ENCODE measurements at regions not wholly inside any gene's neighbourhood (a gene's known extent, or its start where the extent isn't known, plus 50 kb on each side); places are given as distances from the start of the nearest gene placed in this dataset.

GRCh38 chr5:2866662-2867372 lies 115.3 kb upstream of the IRX2 start:
- no peak for TF ChIP-seq CTCF (conservative IDR thresholded peaks at IDR 0.05)
- TF ChIP-seq EZH2 (IDR thresholded peaks at IDR 0.05; ENCODE audit: low read depth): peak; percentile 87; the same call in 1 of the 2 replicates
